ENCODE measurements at regions not wholly inside any gene's neighbourhood (a gene's known extent, or its start where the extent isn't known, plus 50 kb on each side); places are given as distances from the start of the nearest gene placed in this dataset.
A peak's percentile ranks its signal among the peaks of the same experiment; 100 is the strongest.

DNA sequence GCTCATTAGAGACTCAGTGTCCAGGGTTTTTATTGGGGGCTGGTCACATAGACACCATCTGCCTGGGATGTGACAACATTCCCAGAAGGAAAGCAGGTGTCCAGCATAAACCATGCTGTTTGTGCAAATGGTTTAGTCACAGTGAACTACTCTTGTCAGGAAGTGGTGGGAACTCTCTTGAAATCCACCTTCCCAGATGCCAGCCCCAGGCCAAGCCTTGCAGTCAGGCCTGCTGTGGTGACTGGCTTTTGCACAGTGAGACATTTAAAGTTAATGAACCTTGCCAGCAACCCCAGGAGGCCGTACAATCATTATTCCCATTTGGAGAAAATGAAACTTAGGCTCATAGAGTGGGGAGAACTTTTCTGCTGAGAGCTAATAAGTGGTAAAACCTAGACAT is 242.5 kb upstream of the KCNG1 start:
- no peak for DNase-seq

DNA sequence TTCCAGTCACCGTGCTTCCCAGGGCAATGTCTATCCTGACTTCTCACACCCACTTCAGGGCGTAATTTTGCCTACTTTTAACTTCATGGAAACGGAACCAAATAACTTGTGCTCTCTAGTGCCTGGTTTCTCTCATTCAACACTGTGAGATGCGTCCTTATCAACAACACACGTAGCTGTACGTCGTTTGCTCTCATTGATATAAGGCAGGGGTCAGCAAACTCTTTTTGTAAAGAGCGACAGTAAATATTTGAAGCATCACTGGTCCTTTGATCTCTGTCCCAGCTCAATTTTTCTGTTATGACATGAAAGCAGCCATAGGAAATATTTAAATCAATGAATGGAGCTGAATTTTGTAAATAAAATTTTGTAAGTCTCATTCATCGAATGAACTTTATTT is 239.3 kb upstream of the KCNG1 start:
- no peak for DNase-seq

DNA sequence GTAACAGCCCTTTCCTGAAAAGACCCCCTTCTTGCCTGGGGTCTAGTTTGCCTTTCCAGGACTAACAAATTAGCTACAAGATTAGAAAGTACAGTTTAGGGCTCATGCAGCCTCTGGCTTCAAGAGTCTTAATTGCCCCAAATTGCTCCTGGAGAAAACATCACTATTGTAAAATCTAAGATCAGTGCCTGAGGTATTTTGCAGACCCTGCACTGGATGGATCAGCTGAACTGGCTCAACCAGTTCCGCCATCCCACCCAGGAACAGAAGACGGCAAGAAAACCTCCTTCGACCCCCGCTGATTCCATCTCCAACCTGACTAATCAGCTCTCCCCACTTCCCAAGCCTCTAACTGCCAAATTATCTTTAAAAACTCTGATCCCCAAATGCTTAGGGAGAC is 236.5 kb upstream of the KCNG1 start:
- DNase-seq, result no peak

DNA sequence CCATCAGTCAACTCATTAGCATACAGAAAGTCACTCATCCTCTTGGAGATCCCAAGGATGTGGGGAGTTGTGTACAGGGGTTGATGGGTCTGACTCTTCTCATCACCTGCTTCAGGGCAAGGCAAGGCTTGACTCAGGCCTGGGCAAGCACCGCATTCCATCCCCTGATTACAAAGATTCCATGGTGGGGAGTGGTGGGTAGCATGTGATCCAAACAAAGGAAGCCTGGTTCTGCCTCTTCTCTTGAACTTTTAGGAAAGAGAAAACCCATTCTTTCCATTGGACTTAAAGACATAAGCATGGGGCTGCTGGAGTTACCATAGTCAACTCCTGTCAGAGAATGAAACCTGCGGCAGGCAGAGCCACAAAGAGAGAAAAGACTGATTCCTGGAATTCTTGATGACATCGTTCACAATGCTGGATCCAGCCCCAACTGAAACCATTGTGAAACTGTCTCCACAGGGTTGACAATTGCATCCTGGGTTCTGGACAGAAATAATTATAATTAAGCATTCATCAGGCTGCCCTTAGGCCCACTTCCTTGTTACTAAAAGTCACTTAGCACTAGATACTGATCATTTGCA is 235.8 kb upstream of the KCNG1 start:
- no peak for DNase-seq

DNA sequence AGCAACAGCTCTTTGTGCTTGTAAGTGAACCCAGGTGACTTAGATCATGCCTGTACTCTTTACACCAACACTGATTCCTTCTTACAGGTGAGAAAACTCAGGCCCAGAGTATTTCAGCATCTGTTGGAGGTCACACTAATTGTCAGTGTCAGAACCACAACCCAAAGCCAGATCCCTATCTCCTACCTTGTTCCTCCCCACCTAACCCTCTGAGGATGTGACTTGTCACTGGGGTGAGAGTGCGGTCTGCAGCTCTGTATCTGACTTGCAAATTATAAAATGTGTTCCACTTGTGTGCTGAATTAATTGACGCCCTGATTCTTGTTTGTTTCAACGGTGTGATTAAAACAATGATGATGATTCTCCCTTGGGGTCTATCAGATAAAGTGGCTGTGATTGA is 232.5 kb upstream of the KCNG1 start:
- DNase-seq, result no peak

DNA sequence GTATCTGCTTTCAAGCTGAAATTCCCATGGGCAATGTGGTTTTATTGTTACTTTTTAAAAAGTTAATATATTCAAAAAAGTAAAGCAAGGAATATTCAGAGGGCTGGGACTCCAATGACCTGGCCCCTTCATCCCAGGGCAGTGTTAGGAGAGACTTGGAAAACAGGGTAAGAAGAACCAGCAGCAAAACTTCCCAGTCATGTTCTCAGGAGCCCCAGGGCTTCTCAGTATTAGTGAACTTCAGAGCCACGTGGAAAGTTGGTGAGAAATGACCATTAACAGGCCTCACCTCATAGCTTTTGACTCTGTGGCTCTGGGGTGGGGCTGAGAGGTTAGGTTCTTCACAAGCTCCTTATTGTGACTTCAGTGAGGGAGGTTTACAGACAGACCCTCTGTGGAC is 230.4 kb upstream of the KCNG1 start:
- no peak for DNase-seq

DNA sequence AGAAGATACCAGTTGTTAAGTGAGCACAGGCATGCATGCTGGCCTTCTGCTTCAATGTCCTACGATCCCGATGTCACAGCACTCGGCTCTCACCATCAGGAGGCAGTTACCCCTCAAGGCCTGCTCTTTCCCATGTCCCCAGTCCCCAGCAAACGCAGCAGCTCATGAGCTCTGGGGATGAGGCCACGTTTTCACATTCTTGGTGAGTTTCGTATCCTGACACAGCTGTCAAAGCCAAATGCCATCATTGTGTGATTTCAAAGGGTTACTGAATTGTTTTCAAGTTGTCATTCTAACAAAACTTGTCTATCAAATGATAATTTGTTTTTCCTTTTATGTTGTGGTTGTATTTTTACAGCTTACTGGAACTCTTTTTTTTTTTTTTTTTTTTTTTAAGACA is 226.9 kb upstream of the KCNG1 start:
- DNase-seq, result no peak

DNA sequence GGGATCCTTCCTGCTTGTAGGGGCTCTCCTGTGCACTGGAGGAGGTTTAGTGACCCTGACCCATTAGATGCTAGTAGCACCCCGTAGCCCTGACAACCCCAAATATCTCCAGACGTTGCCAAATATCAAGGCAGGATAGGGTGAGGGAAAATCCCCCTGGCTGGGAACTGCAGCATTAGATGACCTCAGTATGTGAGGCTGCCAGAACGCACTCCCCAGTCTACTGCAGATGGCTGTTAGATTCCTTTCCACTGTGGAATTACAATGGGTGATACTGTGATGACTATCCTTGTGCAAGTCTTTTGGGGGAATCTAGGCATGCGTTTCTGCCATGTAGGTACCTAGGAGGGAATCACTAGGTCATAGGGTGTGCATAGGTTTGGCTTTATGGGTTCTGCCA is 226.3 kb upstream of the KCNG1 start:
- no peak for DNase-seq

DNA sequence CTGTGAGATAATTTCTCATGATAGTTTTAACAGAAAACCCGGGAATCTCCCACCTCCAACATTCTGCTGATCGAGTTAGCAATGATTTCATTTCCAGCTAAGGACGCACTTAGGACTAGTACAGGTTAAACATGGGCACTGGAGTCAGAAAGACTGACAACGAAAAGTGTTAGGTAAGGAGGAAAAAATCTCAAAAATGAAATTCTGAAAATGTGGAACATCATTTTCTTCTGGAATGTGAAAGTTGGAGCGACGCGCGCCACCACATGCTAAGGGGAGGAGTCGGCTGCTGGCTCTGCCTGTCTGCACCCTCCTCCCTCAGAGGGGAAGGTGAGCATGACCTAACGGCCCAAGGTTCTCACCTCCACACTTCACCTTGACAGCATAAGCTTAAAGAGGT is 221.6 kb upstream of the KCNG1 start:
- no peak for DNase-seq

DNA sequence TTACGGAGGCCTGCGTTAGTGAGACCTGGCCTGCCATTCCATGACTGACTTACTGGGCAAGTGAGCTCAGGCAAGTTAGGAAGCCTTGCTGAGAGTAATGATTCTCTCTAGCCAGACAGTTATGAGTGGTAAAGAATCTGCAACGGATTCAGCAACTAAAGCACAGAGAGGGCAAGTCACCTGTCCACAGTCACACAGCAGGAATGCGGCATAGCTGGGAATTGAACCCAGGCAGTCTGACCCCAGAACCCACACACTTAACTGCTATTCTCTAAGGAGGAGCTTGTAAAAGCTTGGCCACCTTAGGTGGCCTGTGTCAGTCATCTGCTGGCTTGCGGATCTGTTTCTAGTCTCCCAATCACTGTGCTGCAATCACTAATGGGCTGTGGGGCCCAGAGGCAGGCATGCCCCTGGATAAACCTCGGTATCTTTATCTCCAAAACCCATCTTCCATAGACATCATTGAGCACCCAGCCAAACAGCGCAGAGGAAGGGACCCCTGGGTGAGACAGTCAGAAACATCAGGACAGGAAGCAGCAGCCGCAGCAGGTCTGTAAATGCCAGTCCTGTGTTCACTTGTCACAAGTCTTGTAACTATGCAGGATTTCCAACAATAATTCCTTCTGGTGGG is 215.9 kb upstream of the KCNG1 start:
- no peak for DNase-seq

DNA sequence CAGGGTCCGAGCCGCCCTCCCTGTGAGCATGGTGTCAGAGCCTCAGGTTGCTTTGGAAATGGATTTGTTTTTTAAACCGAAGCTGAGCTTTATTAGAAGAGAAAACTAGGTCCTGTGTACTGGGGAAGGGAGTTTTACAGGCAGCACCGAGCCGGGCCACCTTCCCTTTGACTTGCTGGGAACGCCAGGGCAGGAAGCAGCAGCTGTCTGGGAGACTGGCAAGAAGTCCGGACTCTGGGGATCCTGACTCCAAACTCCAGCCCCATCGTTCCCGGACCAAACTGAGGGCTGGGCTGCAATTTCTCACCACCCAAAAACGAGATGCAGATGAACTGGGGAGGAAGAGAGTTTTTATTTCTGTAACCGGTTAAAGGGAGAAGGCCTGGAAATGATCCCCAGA is 214.9 kb upstream of the KCNG1 start:
- no peak for DNase-seq

DNA sequence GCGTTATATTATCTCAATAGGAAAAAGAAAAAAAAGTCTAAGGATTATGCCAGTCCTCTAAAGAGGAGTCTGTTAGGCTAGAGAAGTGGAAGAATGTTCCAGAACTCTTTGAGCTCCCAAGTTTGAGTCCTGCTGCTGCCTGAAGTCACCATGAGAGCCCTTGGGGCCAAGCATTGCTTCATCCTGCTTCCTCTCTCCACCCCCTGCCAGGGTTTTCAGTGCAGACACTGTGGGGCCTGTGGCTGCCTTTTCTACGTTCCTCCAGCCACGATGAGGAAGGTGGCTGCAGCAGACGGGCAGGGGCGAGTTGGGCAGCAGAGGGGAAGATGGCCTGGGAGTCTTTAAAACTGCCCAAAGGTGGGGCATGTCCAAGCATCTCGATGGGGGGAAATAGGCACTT is 214.4 kb upstream of the KCNG1 start:
- DNase-seq, result no peak

DNA sequence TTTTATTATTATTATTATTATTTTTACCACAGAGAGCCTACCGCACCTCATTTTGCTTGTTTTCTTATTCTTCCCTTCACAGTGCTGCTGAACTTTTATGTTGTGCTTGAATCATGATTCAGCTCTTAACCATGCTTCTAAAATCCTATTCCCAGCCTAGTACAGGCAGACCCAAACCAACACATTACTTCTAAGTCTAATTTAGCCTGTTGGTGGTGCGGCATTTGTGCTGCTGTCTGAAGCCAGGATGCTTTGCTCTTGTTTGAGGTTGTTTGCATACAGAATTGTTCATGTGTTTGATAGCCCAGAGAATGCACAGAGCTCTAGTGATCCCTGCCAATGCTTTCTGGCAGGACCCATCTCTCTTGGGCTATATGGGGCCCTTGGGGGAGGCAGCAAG is 213.5 kb upstream of the KCNG1 start:
- no peak for DNase-seq

DNA sequence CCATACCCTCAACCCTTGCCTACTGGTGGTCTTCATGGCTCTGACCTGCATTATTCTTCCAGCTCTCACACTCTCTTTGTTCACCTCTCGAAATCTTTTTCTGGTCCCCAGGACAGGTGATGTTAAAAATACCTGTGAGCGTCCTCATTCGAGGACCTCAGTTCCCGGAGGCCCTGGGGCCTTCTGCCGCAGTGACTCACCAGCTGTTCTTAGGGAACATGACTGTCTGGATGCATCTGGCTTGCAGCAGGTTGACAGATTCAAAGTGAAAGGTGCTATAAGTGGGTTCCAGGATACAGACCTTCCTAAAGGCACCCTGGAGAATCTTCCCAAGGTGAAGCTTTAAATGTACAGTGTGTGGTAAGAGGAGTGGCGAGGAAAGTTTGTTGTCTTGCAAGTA is 210.4 kb upstream of the KCNG1 start:
- DNase-seq, result no peak

DNA sequence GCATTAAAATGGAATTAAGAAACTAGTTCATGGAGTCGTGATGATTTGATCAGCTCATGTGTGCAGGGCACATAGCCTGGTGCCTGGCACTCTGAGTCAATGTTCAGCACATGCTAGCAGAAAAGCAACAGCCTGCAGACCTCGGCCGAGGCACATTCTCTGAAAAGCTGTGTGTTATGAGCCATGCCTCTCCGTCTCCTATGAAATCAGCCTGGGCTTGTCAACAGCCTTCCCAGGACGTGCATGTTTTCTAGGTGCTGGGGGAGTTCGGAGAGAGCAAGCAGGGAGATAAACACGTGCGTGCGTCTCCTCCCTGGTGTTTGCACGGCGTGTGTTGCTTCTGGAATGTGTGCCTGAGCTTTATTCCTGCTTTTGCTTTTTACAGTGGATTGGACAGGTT is 207.8 kb upstream of the KCNG1 start:
- DNase-seq, result no peak

DNA sequence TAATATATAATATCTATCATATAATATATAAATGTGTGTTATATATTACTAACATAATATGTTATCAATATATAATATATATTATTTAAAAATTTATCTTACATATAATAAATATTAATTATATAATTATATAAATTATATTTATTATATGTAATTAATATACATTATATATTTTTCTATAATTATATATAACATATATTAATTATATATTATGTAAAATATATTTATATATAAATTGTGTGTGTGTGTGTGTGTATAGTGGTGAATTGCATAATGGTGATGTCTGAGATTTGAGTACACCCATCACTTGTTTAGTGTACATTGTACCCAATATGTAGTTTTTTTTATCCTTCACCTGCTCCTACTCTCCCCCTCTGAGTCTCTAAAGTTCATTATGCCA is 205.9 kb upstream of the KCNG1 start:
- DNase-seq, result no peak

DNA sequence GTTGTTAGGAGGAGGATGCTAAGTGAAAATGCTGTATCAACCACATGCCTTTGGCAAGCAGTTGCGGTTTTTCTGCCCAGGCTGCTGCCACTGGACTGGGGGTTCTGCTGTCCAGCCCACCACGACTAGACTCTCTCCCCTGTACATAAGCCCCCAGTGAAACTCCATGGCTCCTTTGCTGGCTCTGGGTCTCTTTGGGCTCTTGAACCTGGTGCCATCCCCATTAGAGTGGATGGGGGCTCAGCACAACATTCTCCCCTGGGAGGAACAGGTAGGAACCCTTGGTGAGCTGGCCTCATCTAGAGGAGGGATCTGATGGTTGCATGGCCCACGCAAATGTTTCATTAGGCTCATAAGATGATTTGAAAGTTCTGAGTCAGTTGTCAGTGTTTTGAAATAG is 204.8 kb upstream of the KCNG1 start:
- no peak for DNase-seq

DNA sequence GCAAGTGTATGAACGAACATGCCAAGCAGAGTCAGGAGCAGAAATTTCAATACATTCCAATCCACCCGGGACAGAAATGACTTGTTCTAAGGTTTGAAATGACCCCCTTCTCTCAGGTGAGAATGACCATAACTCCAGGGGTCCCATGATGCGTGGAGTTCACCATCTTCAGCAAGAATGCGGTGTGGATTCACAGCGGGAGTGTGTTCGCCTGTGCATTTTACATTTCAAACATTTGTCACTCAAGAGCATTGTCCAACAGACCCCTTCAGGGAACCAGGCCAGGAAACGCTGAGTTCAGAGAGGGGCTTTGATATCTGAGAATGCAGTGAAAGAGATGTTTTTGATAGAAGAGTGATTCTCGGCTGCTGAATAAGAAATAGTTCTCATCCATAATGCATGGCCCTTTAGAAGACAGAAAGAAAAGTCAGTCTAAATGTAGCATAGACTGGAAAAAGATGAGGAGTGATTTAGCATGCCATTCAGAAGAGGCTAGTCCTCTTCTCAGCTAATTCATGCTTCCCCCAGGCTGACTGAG is 200.3 kb upstream of the KCNG1 start:
- no peak for DNase-seq

DNA sequence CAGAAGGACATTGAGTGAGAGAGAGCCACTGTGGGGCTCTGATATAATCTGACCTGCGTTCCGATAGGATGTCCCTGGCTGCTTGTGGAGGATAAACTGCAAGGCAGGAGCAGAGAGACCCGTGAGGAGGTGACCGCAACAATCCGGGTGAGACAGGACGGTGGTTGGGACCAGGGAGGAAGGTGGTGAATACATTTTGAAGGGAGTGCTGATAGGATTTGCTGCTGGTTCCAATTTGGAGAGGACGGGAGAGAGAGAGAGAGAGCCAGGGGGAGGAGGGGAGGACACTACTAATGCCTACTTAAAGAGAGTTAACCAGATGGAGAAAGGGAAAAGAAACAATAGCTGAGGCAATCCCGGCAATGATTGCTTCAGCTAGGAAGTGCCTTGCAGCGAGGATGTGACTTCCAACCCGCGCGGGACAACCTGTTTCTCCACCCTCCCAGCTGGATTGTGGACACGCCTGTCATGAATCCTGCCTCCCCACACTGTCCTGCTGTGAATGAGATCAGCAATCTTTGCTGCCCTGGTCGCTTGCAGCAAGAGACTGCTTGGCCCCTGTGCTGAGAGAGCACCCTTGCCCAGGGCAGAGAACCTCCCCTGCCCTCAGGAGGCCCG is 199.0 kb upstream of the KCNG1 start:
- no peak for DNase-seq

DNA sequence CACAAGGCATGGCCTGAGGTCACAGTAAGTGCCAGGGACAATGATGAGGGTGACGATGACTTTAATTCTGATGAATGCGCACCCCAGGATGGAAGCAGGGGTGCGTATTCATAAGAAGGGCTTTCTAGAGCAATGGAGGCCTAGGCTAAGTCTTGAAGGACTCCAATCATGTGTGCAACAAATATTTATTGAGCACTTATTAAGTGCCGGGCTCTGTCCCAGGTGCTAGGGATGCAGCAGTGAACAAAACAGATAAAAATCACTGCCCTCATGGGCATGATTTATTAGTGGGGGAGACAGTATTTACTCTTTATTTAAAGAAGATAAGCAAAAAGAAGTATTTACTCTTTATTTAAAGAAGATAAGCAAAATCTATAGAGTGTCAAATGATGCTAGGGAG is 198.2 kb upstream of the KCNG1 start:
- DNase-seq, result no peak

DNA sequence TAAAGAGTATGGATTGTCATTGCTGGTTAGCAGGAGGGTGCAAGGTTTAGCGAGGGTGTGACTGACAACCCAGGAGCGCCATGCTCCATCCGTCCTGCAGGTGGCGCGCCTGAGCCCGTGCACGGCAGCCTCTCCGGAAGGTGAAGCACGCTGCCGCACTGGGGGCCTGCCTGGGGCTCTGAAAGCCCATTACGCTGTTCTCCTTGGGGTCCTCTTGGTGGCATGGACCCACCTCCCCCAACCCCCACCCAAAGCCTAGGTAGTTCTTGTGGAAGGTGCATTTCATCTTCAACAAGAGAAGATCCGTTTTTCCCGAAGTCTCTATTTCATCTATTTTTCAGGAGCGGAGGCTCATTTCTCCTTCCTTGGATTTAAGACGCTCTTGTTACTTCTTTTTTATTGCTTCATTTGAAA is 197.4 kb upstream of the KCNG1 start:
- DNase-seq, result peak; percentile 17

DNA sequence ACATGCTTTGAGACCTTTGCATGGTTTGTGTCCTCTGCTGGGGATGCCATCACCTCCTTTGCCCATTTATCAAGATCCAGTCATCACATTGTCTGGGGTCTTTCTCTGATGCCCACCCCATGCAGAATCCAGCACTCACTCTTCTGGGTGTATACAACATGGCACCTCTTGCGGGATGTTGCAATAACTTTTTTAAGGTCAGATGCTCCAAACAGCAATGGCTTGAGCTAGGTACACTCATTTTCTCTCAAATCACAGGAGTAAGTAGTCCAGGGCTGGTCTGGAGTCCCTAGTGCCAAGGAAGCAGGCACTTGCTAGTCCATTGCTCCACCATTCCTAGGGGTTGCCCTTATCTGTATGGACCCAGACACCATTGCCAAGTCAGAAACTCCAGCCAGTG is 196.6 kb upstream of the KCNG1 start:
- DNase-seq, result no peak

DNA sequence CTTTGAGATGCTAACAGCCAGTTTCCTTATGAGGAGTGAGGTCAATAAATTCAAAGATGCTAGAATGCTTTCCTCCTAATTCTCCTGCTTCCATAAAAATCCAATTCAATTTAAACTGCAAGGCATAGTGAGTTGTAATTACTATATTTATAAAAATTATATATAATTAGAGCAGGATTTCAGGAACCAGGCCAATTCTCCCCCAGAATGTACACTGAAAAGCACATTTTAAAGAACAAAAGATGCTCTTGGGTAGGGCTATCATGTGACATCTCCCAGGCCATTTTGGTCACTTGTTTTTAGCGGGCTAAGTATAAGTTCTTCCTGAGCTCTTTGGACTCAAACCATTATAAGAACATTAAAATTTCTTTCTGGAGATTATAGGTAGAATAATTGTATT is 195.7 kb upstream of the KCNG1 start:
- no peak for DNase-seq

DNA sequence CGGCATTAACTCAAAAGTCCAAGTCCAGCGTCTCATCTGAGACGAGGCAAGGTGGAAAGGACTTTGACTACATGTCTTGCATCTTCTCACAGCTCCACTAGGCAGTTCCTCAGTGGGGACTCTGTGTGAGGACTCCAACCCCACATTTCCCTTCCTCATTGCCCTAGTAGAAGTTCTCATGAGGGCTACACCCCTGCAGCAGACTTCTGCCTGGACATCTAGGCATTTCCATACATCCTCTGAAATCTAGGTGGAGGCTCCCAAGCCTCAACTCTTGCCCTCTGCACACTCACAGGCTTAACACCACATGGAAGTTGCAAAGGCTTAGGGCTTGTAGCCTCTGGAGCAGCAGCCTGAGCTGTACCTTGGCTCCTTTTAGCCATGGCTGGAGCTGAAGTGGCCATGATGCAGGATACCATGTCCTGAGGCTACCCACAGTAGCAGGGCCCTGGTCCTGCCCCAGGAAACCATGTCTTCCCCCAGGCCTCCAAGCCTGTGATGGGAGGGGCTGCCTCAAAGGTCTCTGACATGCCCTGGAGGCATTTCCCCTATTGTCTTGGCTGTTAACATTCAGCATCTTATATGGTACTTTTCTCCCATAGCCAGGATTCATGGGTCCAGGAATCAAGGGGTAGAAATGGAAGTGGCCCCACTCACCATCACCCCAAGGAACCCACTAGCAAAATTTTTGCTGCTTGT is 194.6 kb upstream of the KCNG1 start:
- no peak for DNase-seq

Data from central memory CD4-positive, alpha-beta T cell (primary cell).